ENCODE measurements at regions not wholly inside any gene's neighbourhood (a gene's known extent, or its start where the extent isn't known, plus 50 kb on each side); places are given as distances from the start of the nearest gene placed in this dataset.

DNA sequence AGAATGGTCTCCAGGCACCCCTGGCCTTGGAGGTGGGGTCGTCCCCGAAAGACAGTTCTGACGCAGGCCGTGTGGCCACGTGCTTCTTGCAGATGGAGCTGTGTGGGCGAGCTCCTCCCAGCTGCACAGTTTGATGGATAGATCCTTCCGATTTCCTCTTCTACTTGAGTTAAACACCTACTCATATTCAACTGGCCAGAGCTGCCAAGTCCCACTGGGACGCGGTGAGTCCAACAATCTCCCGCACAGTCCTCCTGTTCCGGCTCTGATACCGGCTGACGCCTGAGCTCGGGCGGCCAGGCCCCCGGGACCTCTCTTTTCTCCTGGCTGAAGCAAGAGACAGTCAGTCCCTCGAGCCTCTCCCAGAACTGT, 57.9 kb upstream of the DACT2 start:
- no peak for TF ChIP-seq POLR2AphosphoS5 (IDR thresholded peaks at IDR 0.05; ENCODE audit: borderline replicate concordance, low read depth, low read length)
- TF ChIP-seq EZH2 (IDR thresholded peaks at IDR 0.05): no peak

All from SK-N-MC (cell line).